LoVo (cell line): ENCODE measurements at regions not wholly inside any gene's neighbourhood (a gene's known extent, or its start where the extent isn't known, plus 50 kb on each side); places are given as distances from the start of the nearest gene placed in this dataset.
"Not testable (repeated sequence)": the region's sequence is repeated elsewhere in the genome, so short reads cannot be mapped to it uniquely, and the experiment has no call there.

Experiments
- DNase-seq: peaks from one replicate; pipeline ENCODE4 v3.0.0-alpha.2; 2016; ENCODE audit warnings: low spot score

GRCh38 chr12:88368077-88368476 is 212.2 kb downstream of the KITLG start:
- not testable (repeated sequence) for DNase-seq

- DNase-seq, result peak; percentile 11
Measured at GRCh38 chr12:88371416-88372183, 208.7 kb downstream of the KITLG start.

GRCh38 chr12:88375306-88376305 is 204.7 kb downstream of the KITLG start:
- no peak for DNase-seq

- DNase-seq, result no peak
Measured at GRCh38 chr12:88377973-88378372, 202.3 kb downstream of the KITLG start.

- DNase-seq, result no peak
Measured at GRCh38 chr12:88381466-88381865, 198.8 kb downstream of the KITLG start.

GRCh38 chr12:88383405-88383804 is 196.9 kb downstream of the KITLG start:
- no peak for DNase-seq

GRCh38 chr12:88388566-88389540 is 191.4 kb downstream of the KITLG start:
- no peak for DNase-seq

GRCh38 chr12:88390811-88391210 is 189.5 kb downstream of the KITLG start:
- no peak for DNase-seq

- DNase-seq, result peak; percentile 56
Measured at GRCh38 chr12:88391556-88391955, 188.7 kb downstream of the KITLG start.

- peak; percentile 35 for DNase-seq
Measured at GRCh38 chr12:88393017-88393767, 187.1 kb downstream of the KITLG start.

- DNase-seq, result no peak
Measured at GRCh38 chr12:88398031-88398430, 182.2 kb downstream of the KITLG start.

- peak; percentile 49 for DNase-seq
Measured at GRCh38 chr12:88399811-88400210, 180.5 kb downstream of the KITLG start.

- no peak for DNase-seq
Measured at GRCh38 chr12:88400302-88400701, 180.0 kb downstream of the KITLG start.

GRCh38 chr12:88401155-88401554 is 179.1 kb downstream of the KITLG start:
- DNase-seq, result peak; percentile 61

GRCh38 chr12:88406905-88407304 is 173.4 kb downstream of the KITLG start:
- DNase-seq, result no peak

GRCh38 chr12:88408823-88409222 is 171.4 kb downstream of the KITLG start:
- no peak for DNase-seq

GRCh38 chr12:88409257-88409656 is 171.0 kb downstream of the KITLG start:
- DNase-seq, result no peak

GRCh38 chr12:88411689-88412088 is 168.6 kb downstream of the KITLG start:
- DNase-seq, result no peak

- no peak for DNase-seq
Measured at GRCh38 chr12:88413646-88414045, 166.6 kb downstream of the KITLG start.

GRCh38 chr12:88416155-88416554 is 164.1 kb downstream of the KITLG start:
- no peak for DNase-seq

GRCh38 chr12:88416786-88417185 is 163.5 kb downstream of the KITLG start:
- no peak for DNase-seq
